ENCODE measurements at regions not wholly inside any gene's neighbourhood (a gene's known extent, or its start where the extent isn't known, plus 50 kb on each side); places are given as distances from the start of the nearest gene placed in this dataset.
A peak's percentile ranks its signal among the peaks of the same experiment; 100 is the strongest.

GRCh38 chr4:173703021-173703420 is 173.0 kb upstream of the HAND2 start:
- Histone ChIP-seq H2BK12ac (ENCODE audit: low read depth, low read length) (no peak overlapping the region), H3K4me2 (ENCODE audit: insufficient read depth in 1 of 2, low read depth in 2 of 2, low read length in 2 of 2) (no peak overlapping the region), H3K56ac (replicated peaks; ENCODE audit: insufficient read length, low read depth, low read length) (peak overlapping the region; percentile 62), H3K9ac (replicated peaks in 1 of 4; ENCODE audit: extremely low read depth in 1 of 4, low read depth in 3 of 4, low read length in 3 of 4) (no peak overlapping the region), H2AFZ (ENCODE audit: low read length) (no peak overlapping the region), H3K18ac (ENCODE audit: extremely low read depth, low read length) (no peak overlapping the region), H3K4ac (replicated peaks; ENCODE audit: insufficient read length, low read depth, low read length) (no peak overlapping the region), H2AK5ac (ENCODE audit: low read depth, low read length) (no peak overlapping the region), H2BK5ac (ENCODE audit: low read depth, low read length) (no peak overlapping the region), H3K79me1 (ENCODE audit: low read depth, low read length) (no peaks in the 10 kb centered on the region), H4K8ac (ENCODE audit: extremely low read depth, insufficient read depth, low read length) (no peak overlapping the region), H4K20me1 (replicated peaks in 1 of 2; ENCODE audit: control insufficient read depth in 1 of 2, insufficient read depth in 2 of 2, low read length in 2 of 2) (no peaks in the 10 kb centered on the region), H3K4me3 (ENCODE audit: extremely low read depth in 1 of 4, insufficient read depth in 2 of 4, low read depth in 3 of 4, low read length in 4 of 4) (no peak overlapping the region), H4K91ac (replicated peaks; ENCODE audit: insufficient read length, low read length) (no peak overlapping the region), H3K79me2 (ENCODE audit: control insufficient read depth in 1 of 2, insufficient read depth in 2 of 2, low read length in 2 of 2) (no peaks in the 10 kb centered on the region), H2BK20ac (ENCODE audit: low read length) (no peak overlapping the region), H3K14ac (ENCODE audit: insufficient read length) (no peak overlapping the region), H3K36me3 (ENCODE audit: control insufficient read depth in 2 of 4, insufficient read depth in 4 of 4, low read length in 3 of 4) (no peaks in the 10 kb centered on the region), H3K9me3 (ENCODE audit: insufficient read depth in 2 of 2, low read depth in 1 of 2, low read length in 1 of 2) (no peaks in the 10 kb centered on the region), H4K5ac (ENCODE audit: insufficient read length, low read depth, low read length) (no peak overlapping the region), H2BK15ac (ENCODE audit: low read length) (no peak overlapping the region), H3K23me2 (ENCODE audit: low read depth, low read length) (no peaks in the 10 kb centered on the region), H3K23ac (ENCODE audit: insufficient read length) (no peak overlapping the region), H3K27me3 (replicated peaks in 1 of 4; ENCODE audit: control insufficient read depth in 3 of 4, extremely low read depth in 1 of 4, insufficient read depth in 3 of 4, low read length in 3 of 4) (peaks cover 0 to 1% (median 0%) of the 10 kb centered on the region in 4 experiments; a peak in 1 of 7 replicates), H3K27ac (ENCODE audit: low read depth, low read length) (no peak overlapping the region), H2BK120ac (replicated peaks; ENCODE audit: low read depth, low read length) (no peak overlapping the region), H3K4me1 (replicated peaks in 1 of 4; ENCODE audit: control insufficient read depth in 3 of 4, insufficient read depth in 4 of 4, low read length in 3 of 4) (no peaks in the 10 kb centered on the region)
- ChIA-PET CTCF (ENCODE audit: partially characterized antibody) (no interaction called here), POLR2A (ENCODE audit: partially characterized antibody) (no interaction called here)
- TF ChIP-seq TBP (IDR thresholded peaks at IDR 0.05; ENCODE audit: low read depth, low read length) (no peak), RBBP5 (IDR thresholded peaks at IDR 0.05; ENCODE audit: borderline replicate concordance, low read depth, low read length) (no peak), CEBPB (IDR thresholded peaks at IDR 0.05; ENCODE audit: low read depth, low read length) (no peak), SUZ12 (IDR thresholded peaks at IDR 0.05; ENCODE audit: low read length) (no peak)
- FAIRE-seq (no peak), DNase-seq (ENCODE audit: low read depth in 1 of 2, low spot score in 2 of 2) (no peak)
- 87% methylated on average over 4 of the region's 4 CpGs; no CpG with 5 or more reads in 1 of the 2 experiments for WGBS, 2 experiments (ENCODE audit: extremely low coverage in 1 of 2, insufficient coverage in 1 of 2, insufficient read length in 1 of 2, insufficient replicate concordance in 2 of 2, low coverage in 1 of 2, low lambda C conversion rate in 2 of 2, missing lambda C conversion rate in 1 of 2)
